ENCODE measurements at regions not wholly inside any gene's neighbourhood (a gene's known extent, or its start where the extent isn't known, plus 50 kb on each side); places are given as distances from the start of the nearest gene placed in this dataset.

DNA sequence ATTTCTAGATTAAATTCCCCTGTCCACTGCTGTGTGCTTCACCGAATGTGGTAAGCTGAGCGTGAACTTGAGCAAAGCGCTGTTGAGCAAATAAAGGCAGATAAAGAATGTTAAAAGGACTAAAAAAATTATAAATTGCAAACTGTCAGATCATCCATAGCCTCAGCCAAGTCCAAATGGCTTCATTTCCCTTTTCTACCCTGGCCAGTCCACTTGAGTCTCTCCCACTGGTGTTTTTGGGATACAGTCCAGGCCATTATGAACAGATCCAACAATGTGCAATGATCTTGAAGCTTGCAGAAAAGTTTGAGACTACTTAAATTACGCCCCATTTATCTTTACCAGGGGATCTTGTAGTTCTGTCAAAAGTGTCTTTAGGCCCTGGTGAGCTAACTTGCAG is 254.6 kb upstream of the PIK3C3 start:
- no TSS peak for BruUV-seq (replicated peaks)
- in situ Hi-C loops (cut with MboI) (loop anchor here (10.0 kb wide), 1 partner anchor 56 kb away; no protein-coding TSS in a partner anchor), intact Hi-C loops (cut with micrococcal nuclease; ENCODE audit: unreplicated experiment) (no loop called here)
- H3K27ac ChIP-seq (ENCODE audit: control insufficient read depth, insufficient read depth): no peak overlapping the region
- no peaks in the 10 kb centered on the region for H3K4me1 ChIP-seq (ENCODE audit: control insufficient read depth, insufficient read depth, low read length)
- H3K4me2 ChIP-seq (ENCODE audit: control insufficient read depth, insufficient read depth): no peak overlapping the region
- no peaks in the 10 kb centered on the region for H3K79me2 ChIP-seq (ENCODE audit: control insufficient read depth, insufficient read depth, low read length)
- DNase-seq (ENCODE audit: low read depth, low spot score): no peak
- FAIRE-seq: no peak
- TF ChIP-seq ESRRA (IDR thresholded peaks at IDR 0.05; ENCODE audit: low read length) (no peak), MTA3 (IDR thresholded peaks at IDR 0.05; ENCODE audit: borderline replicate concordance, low read length) (no peak), CBX5 (IDR thresholded peaks at IDR 0.05; ENCODE audit: low read depth) (no peak), SPI1 (IDR thresholded peaks at IDR 0.05; ENCODE audit: borderline replicate concordance, insufficient read depth, low read depth, low read length) (no peak), ZNF207 (IDR thresholded peaks at IDR 0.05; ENCODE audit: borderline replicate concordance) (no peak), IRF4 (IDR thresholded peaks at IDR 0.05; ENCODE audit: low read depth, low read length) (no peak), TAF1 (IDR thresholded peaks at IDR 0.05; ENCODE audit: borderline replicate concordance, low read depth, low read length) (no peak), BCL11A (IDR thresholded peaks at IDR 0.05; ENCODE audit: low read depth, low read length) (no peak), SMAD1 (IDR thresholded peaks at IDR 0.05; ENCODE audit: low read depth, partially characterized antibody) (no peak), POLR2AphosphoS5 (IDR thresholded peaks at IDR 0.05; ENCODE audit: low read length) (no peak), CREM (IDR thresholded peaks at IDR 0.05; ENCODE audit: low read depth) (no peak), POLR2A (IDR thresholded peaks at IDR 0.05; ENCODE audit: low read depth, low read length) (no peak)
- TF ChIP-seq, protein P1, sequence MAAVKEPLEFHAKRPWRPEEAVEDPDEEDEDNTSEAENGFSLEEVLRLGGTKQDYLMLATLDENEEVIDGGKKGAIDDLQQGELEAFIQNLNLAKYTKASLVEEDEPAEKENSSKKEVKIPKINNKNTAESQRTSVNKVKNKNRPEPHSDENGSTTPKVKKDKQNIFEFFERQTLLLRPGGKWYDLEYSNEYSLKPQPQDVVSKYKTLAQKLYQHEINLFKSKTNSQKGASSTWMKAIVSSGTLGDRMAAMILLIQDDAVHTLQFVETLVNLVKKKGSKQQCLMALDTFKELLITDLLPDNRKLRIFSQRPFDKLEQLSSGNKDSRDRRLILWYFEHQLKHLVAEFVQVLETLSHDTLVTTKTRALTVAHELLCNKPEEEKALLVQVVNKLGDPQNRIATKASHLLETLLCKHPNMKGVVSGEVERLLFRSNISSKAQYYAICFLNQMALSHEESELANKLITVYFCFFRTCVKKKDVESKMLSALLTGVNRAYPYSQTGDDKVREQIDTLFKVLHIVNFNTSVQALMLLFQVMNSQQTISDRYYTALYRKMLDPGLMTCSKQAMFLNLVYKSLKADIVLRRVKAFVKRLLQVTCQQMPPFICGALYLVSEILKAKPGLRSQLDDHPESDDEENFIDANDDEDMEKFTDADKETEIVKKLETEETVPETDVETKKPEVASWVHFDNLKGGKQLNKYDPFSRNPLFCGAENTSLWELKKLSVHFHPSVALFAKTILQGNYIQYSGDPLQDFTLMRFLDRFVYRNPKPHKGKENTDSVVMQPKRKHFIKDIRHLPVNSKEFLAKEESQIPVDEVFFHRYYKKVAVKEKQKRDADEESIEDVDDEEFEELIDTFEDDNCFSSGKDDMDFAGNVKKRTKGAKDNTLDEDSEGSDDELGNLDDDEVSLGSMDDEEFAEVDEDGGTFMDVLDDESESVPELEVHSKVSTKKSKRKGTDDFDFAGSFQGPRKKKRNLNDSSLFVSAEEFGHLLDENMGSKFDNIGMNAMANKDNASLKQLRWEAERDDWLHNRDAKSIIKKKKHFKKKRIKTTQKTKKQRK (IDR thresholded peaks at IDR 0.05; ENCODE audit: low read depth, low read length): no peak
- TF ChIP-seq, protein P2, sequence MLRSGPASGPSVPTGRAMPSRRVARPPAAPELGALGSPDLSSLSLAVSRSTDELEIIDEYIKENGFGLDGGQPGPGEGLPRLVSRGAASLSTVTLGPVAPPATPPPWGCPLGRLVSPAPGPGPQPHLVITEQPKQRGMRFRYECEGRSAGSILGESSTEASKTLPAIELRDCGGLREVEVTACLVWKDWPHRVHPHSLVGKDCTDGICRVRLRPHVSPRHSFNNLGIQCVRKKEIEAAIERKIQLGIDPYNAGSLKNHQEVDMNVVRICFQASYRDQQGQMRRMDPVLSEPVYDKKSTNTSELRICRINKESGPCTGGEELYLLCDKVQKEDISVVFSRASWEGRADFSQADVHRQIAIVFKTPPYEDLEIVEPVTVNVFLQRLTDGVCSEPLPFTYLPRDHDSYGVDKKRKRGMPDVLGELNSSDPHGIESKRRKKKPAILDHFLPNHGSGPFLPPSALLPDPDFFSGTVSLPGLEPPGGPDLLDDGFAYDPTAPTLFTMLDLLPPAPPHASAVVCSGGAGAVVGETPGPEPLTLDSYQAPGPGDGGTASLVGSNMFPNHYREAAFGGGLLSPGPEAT (IDR thresholded peaks at IDR 0.05; ENCODE audit: low read depth): no peak
- TF ChIP-seq, protein P3, sequence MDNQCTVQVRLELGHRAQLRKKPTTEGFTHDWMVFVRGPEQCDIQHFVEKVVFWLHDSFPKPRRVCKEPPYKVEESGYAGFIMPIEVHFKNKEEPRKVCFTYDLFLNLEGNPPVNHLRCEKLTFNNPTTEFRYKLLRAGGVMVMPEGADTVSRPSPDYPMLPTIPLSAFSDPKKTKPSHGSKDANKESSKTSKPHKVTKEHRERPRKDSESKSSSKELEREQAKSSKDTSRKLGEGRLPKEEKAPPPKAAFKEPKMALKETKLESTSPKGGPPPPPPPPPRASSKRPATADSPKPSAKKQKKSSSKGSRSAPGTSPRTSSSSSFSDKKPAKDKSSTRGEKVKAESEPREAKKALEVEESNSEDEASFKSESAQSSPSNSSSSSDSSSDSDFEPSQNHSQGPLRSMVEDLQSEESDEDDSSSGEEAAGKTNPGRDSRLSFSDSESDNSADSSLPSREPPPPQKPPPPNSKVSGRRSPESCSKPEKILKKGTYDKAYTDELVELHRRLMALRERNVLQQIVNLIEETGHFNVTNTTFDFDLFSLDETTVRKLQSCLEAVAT (IDR thresholded peaks at IDR 0.05): no peak
- TF ChIP-seq, protein P4, sequence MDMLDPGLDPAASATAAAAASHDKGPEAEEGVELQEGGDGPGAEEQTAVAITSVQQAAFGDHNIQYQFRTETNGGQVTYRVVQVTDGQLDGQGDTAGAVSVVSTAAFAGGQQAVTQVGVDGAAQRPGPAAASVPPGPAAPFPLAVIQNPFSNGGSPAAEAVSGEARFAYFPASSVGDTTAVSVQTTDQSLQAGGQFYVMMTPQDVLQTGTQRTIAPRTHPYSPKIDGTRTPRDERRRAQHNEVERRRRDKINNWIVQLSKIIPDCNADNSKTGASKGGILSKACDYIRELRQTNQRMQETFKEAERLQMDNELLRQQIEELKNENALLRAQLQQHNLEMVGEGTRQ (IDR thresholded peaks at IDR 0.05; ENCODE audit: borderline replicate concordance, low read depth, low read length): no peak
- no peaks in the 10 kb centered on the region for H3K9me3 ChIP-seq (replicated peaks; ENCODE audit: control insufficient read depth, insufficient read depth, low read length)
- ChIA-PET SMC1A (ENCODE audit: uncharacterized antibody, unreplicated experiment) (no interaction called here), CTCF (no interaction called here), POLR2A (no interaction called here), RAD21 (ENCODE audit: unreplicated experiment) (no interaction called here)
- no peak overlapping the region for H3K4me3 ChIP-seq
- H3K36me3 ChIP-seq (ENCODE audit: control insufficient read depth in 2 of 2, insufficient read depth in 2 of 2, low read length in 1 of 2): no peaks in the 10 kb centered on the region
- no peak overlapping the region for H3K9ac ChIP-seq (ENCODE audit: control insufficient read depth, insufficient read depth, low read length)
- no peaks in the 10 kb centered on the region for H4K20me1 ChIP-seq (ENCODE audit: control insufficient read depth, insufficient read depth)
- H3K27me3 ChIP-seq (replicated peaks in 1 of 2; ENCODE audit: control insufficient read depth in 2 of 2, insufficient read depth in 2 of 2, low read length in 1 of 2): no peaks in the 10 kb centered on the region
- WGBS (ENCODE audit: insufficient coverage, insufficient replicate concordance, low lambda C conversion rate, missing lambda C conversion rate): 40% methylated on average over 4 of the region's 4 CpGs
- H2AFZ ChIP-seq (ENCODE audit: control insufficient read depth, low read depth, low read length): no peak overlapping the region
- no peak for ATAC-seq

Measured in GM12878 (cell line).